ENCODE measurements at regions not wholly inside any gene's neighbourhood (a gene's known extent, or its start where the extent isn't known, plus 50 kb on each side); places are given as distances from the start of the nearest gene placed in this dataset.

- Mint-ChIP-seq H3K4me1 (ENCODE audit: low read depth) (peaks cover 11% of the 10 kb centered on the region), H3K27ac (no peak overlapping the region), H3K36me3 (no peaks in the 10 kb centered on the region), H3K27me3 (no peaks in the 10 kb centered on the region), H3K4me3 (no peak overlapping the region), H3K9me3 (ENCODE audit: low read depth) (no peaks in the 10 kb centered on the region)
These were observed 99.6 kb upstream of the CAST start for GRCh38 chr5:96562614-96563013.

- Mint-ChIP-seq H3K27ac (no peak overlapping the region), H3K27me3 (no peaks in the 10 kb centered on the region), H3K4me3 (no peak overlapping the region), H3K9me3 (ENCODE audit: low read depth) (no peaks in the 10 kb centered on the region), H3K4me1 (ENCODE audit: low read depth) (peaks cover 11% of the 10 kb centered on the region), H3K36me3 (no peaks in the 10 kb centered on the region)
These were observed 98.4 kb upstream of the CAST start for GRCh38 chr5:96563816-96564215.

GRCh38 chr5:96565582-96566265, 96.5 kb upstream of the CAST start:
- peaks cover 11% of the 10 kb centered on the region for H3K4me1 Mint-ChIP-seq (ENCODE audit: low read depth)
- H3K27me3 Mint-ChIP-seq = peaks cover 2% of the 10 kb centered on the region
- no peak overlapping the region for H3K27ac Mint-ChIP-seq
- no peak overlapping the region for H3K4me3 Mint-ChIP-seq
- H3K9me3 Mint-ChIP-seq (ENCODE audit: low read depth) = no peaks in the 10 kb centered on the region
- no peaks in the 10 kb centered on the region for H3K36me3 Mint-ChIP-seq

GRCh38 chr5:96566833-96567587, 95.2 kb upstream of the CAST start:
- H3K4me1 Mint-ChIP-seq (ENCODE audit: low read depth) = peaks cover 11% of the 10 kb centered on the region
- no peak overlapping the region for H3K27ac Mint-ChIP-seq
- H3K36me3 Mint-ChIP-seq = no peaks in the 10 kb centered on the region
- H3K27me3 Mint-ChIP-seq = peaks cover 2% of the 10 kb centered on the region
- no peaks in the 10 kb centered on the region for H3K9me3 Mint-ChIP-seq (ENCODE audit: low read depth)
- no peak overlapping the region for H3K4me3 Mint-ChIP-seq

GRCh38 chr5:96569332-96569731, 92.8 kb upstream of the CAST start:
- Mint-ChIP-seq H3K4me1 (ENCODE audit: low read depth) (peaks cover 11% of the 10 kb centered on the region), H3K4me3 (no peak overlapping the region), H3K27ac (no peak overlapping the region), H3K27me3 (peaks cover 2% of the 10 kb centered on the region), H3K9me3 (ENCODE audit: low read depth) (no peaks in the 10 kb centered on the region), H3K36me3 (no peaks in the 10 kb centered on the region)

GRCh38 chr5:96569770-96570169, 92.4 kb upstream of the CAST start:
- Mint-ChIP-seq H3K36me3 (no peaks in the 10 kb centered on the region), H3K9me3 (ENCODE audit: low read depth) (no peaks in the 10 kb centered on the region), H3K27ac (no peak overlapping the region), H3K27me3 (peaks cover 2% of the 10 kb centered on the region), H3K4me3 (no peak overlapping the region), H3K4me1 (ENCODE audit: low read depth) (peaks cover 11% of the 10 kb centered on the region)

- Mint-ChIP-seq H3K27me3 (peaks cover 2% of the 10 kb centered on the region), H3K9me3 (ENCODE audit: low read depth) (no peaks in the 10 kb centered on the region), H3K4me1 (ENCODE audit: low read depth) (no peaks in the 10 kb centered on the region), H3K27ac (no peak overlapping the region), H3K36me3 (no peaks in the 10 kb centered on the region), H3K4me3 (no peak overlapping the region)
These were observed 89.2 kb upstream of the CAST start for GRCh38 chr5:96572864-96573512.

GRCh38 chr5:96573513-96573894, 88.7 kb upstream of the CAST start:
- H3K27me3 Mint-ChIP-seq = peaks cover 2% of the 10 kb centered on the region
- no peak overlapping the region for H3K27ac Mint-ChIP-seq
- H3K4me3 Mint-ChIP-seq = no peak overlapping the region
- H3K4me1 Mint-ChIP-seq (ENCODE audit: low read depth) = no peaks in the 10 kb centered on the region
- no peaks in the 10 kb centered on the region for H3K36me3 Mint-ChIP-seq
- no peaks in the 10 kb centered on the region for H3K9me3 Mint-ChIP-seq (ENCODE audit: low read depth)

- no peaks in the 10 kb centered on the region for H3K36me3 Mint-ChIP-seq
- H3K27me3 Mint-ChIP-seq = peaks cover 3% of the 10 kb centered on the region
- no peak overlapping the region for H3K27ac Mint-ChIP-seq
- H3K4me3 Mint-ChIP-seq = no peak overlapping the region
- H3K4me1 Mint-ChIP-seq (ENCODE audit: low read depth) = no peaks in the 10 kb centered on the region
- H3K9me3 Mint-ChIP-seq (ENCODE audit: low read depth) = no peaks in the 10 kb centered on the region
These were observed 85.3 kb upstream of the CAST start for GRCh38 chr5:96576876-96577275.

- Mint-ChIP-seq H3K27ac (no peak overlapping the region), H3K27me3 (peaks cover 3% of the 10 kb centered on the region), H3K4me1 (ENCODE audit: low read depth) (no peaks in the 10 kb centered on the region), H3K4me3 (no peak overlapping the region), H3K9me3 (ENCODE audit: low read depth) (no peaks in the 10 kb centered on the region), H3K36me3 (no peaks in the 10 kb centered on the region)
These were observed 84.3 kb upstream of the CAST start for GRCh38 chr5:96577909-96578308.

GRCh38 chr5:96579711-96580110, 82.5 kb upstream of the CAST start:
- Mint-ChIP-seq H3K4me3 (no peak overlapping the region), H3K4me1 (ENCODE audit: low read depth) (peaks cover 5% of the 10 kb centered on the region), H3K27ac (no peak overlapping the region), H3K36me3 (no peaks in the 10 kb centered on the region), H3K27me3 (peaks cover 10% of the 10 kb centered on the region), H3K9me3 (ENCODE audit: low read depth) (no peaks in the 10 kb centered on the region)

- H3K4me3 Mint-ChIP-seq = no peak overlapping the region
- H3K27me3 Mint-ChIP-seq = peaks cover 14% of the 10 kb centered on the region
- H3K27ac Mint-ChIP-seq = no peak overlapping the region
- no peaks in the 10 kb centered on the region for H3K9me3 Mint-ChIP-seq (ENCODE audit: low read depth)
- H3K36me3 Mint-ChIP-seq = no peaks in the 10 kb centered on the region
- peaks cover 9% of the 10 kb centered on the region for H3K4me1 Mint-ChIP-seq (ENCODE audit: low read depth)
These were observed 79.8 kb upstream of the CAST start for GRCh38 chr5:96582343-96582742.

GRCh38 chr5:96584712-96585111, 77.5 kb upstream of the CAST start:
- no peak overlapping the region for H3K4me3 Mint-ChIP-seq
- peaks cover 13% of the 10 kb centered on the region for H3K27me3 Mint-ChIP-seq
- H3K36me3 Mint-ChIP-seq = no peaks in the 10 kb centered on the region
- H3K27ac Mint-ChIP-seq = no peak overlapping the region
- H3K4me1 Mint-ChIP-seq (ENCODE audit: low read depth) = peaks cover 9% of the 10 kb centered on the region
- H3K9me3 Mint-ChIP-seq (ENCODE audit: low read depth) = no peaks in the 10 kb centered on the region

- no peaks in the 10 kb centered on the region for H3K9me3 Mint-ChIP-seq (ENCODE audit: low read depth)
- H3K27ac Mint-ChIP-seq = no peak overlapping the region
- H3K36me3 Mint-ChIP-seq = no peaks in the 10 kb centered on the region
- peaks cover 10% of the 10 kb centered on the region for H3K27me3 Mint-ChIP-seq
- H3K4me1 Mint-ChIP-seq (ENCODE audit: low read depth) = peaks cover 9% of the 10 kb centered on the region
- no peak overlapping the region for H3K4me3 Mint-ChIP-seq
These were observed 73.6 kb upstream of the CAST start for GRCh38 chr5:96588539-96588938.

- Mint-ChIP-seq H3K27me3 (peaks cover 2% of the 10 kb centered on the region), H3K36me3 (no peaks in the 10 kb centered on the region), H3K4me3 (no peak overlapping the region)
These were observed 71.4 kb upstream of the CAST start for GRCh38 chr5:96590796-96591195.

More at GRCh38 chr5:96590796-96591195, 71.4 kb upstream of the CAST start:
- Mint-ChIP-seq H3K4me1 (ENCODE audit: low read depth) (no peaks in the 10 kb centered on the region), H3K27ac (no peak overlapping the region), H3K9me3 (ENCODE audit: low read depth) (no peaks in the 10 kb centered on the region)
